ENCODE measurements at regions not wholly inside any gene's neighbourhood (a gene's known extent, or its start where the extent isn't known, plus 50 kb on each side); places are given as distances from the start of the nearest gene placed in this dataset.

DNA sequence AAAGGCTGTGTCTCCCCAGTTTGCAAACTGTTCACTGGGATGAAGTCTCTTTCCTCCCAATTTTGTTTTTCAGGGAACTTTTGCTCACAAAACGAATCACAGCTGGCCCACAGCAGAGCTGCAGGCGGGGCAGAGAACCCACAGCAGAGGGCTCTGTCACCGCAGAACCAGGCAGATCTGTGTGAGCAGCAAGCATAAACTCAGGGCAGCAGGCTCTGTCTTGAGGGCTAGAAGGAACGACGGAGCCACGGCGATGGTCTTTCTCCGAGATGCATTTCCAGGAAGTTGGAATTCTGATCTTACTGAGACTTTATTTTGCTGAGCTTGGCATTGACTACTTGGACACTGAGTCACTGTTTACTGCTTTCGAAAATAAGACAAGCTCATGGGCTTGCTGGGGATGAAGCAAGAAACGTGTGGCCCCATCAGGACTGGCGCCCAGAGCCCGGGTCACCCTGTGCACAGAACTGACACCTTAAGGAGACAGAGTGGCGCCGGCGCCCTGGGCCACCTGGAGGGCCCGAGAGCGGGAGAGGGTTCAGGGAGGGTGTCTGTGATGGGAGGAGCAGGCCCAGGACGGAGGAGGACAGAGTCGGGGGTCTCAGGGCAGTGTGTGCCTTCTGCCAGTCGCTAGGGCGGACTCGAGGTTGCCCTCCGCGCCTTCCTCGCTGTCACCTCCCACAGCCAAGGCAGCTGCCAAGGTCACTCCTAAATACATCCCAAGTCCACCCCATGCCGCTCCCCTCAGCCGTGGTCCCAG, 106.3 kb upstream of the NXT1 start:
- Histone ChIP-seq H3K27ac (ENCODE audit: low read depth, low read length) (no peak overlapping the region), H3K36me3 (ENCODE audit: control insufficient read depth in 1 of 2, insufficient read depth in 2 of 2, low read length in 2 of 2) (no peaks in the 10 kb centered on the region), H3K27me3 (ENCODE audit: control insufficient read depth in 1 of 2, insufficient read depth in 2 of 2, low read length in 2 of 2) (no peaks in the 10 kb centered on the region), H3K9ac (ENCODE audit: low read depth in 1 of 2, low read length in 2 of 2) (no peak overlapping the region), H3K4me1 (ENCODE audit: control insufficient read depth in 1 of 2, insufficient read depth in 2 of 2, low read length in 2 of 2) (peaks cover 0 to 9% of the 10 kb centered on the region in 2 donors), H3K9me3 (ENCODE audit: control insufficient read depth in 1 of 2, low read length in 2 of 2) (no peaks in the 10 kb centered on the region), H3K4me3 (ENCODE audit: low read depth in 1 of 2, low read length in 2 of 2) (no peak overlapping the region)

DNA sequence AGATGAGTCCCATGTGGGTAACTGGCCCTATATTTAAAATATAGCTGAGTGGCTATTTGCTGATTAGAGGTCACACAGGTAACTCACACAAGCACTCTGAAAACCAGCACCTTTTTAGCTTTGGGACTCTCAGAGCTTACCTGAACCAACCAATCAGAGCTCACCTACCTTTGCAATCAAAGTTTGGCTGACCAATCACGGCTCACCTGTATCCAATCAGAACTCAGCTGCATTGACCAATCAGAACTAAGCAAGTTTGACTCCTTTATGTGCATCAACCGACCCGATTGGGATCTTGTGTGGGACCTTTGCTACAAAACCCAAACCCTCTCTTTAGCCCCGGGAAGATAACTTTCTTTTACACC, 106.8 kb upstream of the NXT1 start:
- Histone ChIP-seq H3K27ac (ENCODE audit: low read depth, low read length) (no peak overlapping the region), H3K36me3 (ENCODE audit: control insufficient read depth in 1 of 2, insufficient read depth in 2 of 2, low read length in 2 of 2) (no peaks in the 10 kb centered on the region), H3K27me3 (ENCODE audit: control insufficient read depth in 1 of 2, insufficient read depth in 2 of 2, low read length in 2 of 2) (no peaks in the 10 kb centered on the region), H3K9me3 (ENCODE audit: control insufficient read depth in 1 of 2, low read length in 2 of 2) (no peaks in the 10 kb centered on the region), H3K4me3 (ENCODE audit: low read depth in 1 of 2, low read length in 2 of 2) (no peak overlapping the region), H3K4me1 (ENCODE audit: control insufficient read depth in 1 of 2, insufficient read depth in 2 of 2, low read length in 2 of 2) (peaks cover 0 to 9% of the 10 kb centered on the region in 2 donors), H3K9ac (ENCODE audit: low read depth in 1 of 2, low read length in 2 of 2) (no peak overlapping the region)

DNA sequence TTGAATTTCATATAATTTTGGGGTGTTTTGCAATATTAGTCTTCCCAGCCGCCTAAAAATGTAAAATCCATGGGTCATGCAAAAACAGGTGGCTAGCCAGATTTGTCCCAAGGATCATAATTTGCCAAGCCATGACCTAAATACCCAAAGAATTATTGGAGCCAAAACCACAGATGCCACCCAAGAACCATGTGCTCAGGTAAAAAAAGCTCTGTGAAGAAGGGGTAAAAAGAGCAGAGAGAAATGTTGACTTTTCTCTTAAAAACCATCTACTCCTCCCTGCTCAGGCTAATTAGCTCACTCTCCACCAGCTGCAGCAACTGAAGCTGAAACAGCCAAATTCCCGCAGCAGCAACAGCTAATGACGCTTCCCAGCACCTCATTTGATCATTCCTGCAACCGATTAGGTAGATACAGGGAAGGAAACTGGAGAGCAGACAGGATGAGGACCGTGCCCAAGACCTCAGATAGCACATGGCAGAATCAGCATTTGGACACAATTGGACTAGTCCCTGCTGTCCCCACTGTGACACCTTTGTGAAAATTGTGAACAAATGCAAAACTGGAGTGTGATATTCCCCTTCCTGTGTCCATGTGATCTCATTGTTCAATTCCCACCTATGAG, 107.9 kb upstream of the NXT1 start:
- H3K4me3 ChIP-seq (ENCODE audit: low read depth in 1 of 2, low read length in 2 of 2), result no peak overlapping the region
- no peaks in the 10 kb centered on the region for H3K9me3 ChIP-seq (ENCODE audit: control insufficient read depth in 1 of 2, low read length in 2 of 2)
- H3K9ac ChIP-seq (ENCODE audit: low read depth in 1 of 2, low read length in 2 of 2), result no peak overlapping the region
- no peaks in the 10 kb centered on the region for H3K27me3 ChIP-seq (ENCODE audit: control insufficient read depth in 1 of 2, insufficient read depth in 2 of 2, low read length in 2 of 2)
- H3K27ac ChIP-seq (ENCODE audit: low read depth, low read length), result no peak overlapping the region
- H3K36me3 ChIP-seq (ENCODE audit: control insufficient read depth in 1 of 2, insufficient read depth in 2 of 2, low read length in 2 of 2), result no peaks in the 10 kb centered on the region
- peaks cover 0 to 9% of the 10 kb centered on the region in 2 donors for H3K4me1 ChIP-seq (ENCODE audit: control insufficient read depth in 1 of 2, insufficient read depth in 2 of 2, low read length in 2 of 2)

DNA sequence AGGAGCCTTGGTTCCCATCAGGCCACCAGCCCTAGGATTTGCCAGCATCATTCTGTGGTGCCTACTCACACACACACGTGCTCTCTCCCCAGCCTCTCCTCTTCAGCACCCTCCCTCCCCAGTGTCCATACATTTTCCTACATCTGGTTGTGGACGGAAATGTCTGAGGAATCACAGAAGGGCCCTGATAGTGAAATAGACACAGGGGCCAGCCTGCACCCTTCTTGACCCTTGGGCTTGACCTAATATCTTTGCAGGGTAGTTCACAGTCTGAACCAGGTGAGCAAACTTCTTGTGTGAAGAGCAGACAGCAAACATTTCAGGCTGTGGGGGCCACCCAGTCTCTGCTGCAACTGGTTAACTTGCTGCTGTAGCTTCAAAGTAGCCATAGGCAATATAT, 108.5 kb upstream of the NXT1 start:
- Histone ChIP-seq H3K4me3 (ENCODE audit: low read depth in 1 of 2, low read length in 2 of 2) (no peak overlapping the region), H3K27ac (ENCODE audit: low read depth, low read length) (no peak overlapping the region), H3K27me3 (ENCODE audit: control insufficient read depth in 1 of 2, insufficient read depth in 2 of 2, low read length in 2 of 2) (no peaks in the 10 kb centered on the region), H3K9ac (ENCODE audit: low read depth in 1 of 2, low read length in 2 of 2) (no peak overlapping the region), H3K9me3 (ENCODE audit: control insufficient read depth in 1 of 2, low read length in 2 of 2) (no peaks in the 10 kb centered on the region), H3K36me3 (ENCODE audit: control insufficient read depth in 1 of 2, insufficient read depth in 2 of 2, low read length in 2 of 2) (no peaks in the 10 kb centered on the region), H3K4me1 (ENCODE audit: control insufficient read depth in 1 of 2, insufficient read depth in 2 of 2, low read length in 2 of 2) (peaks cover 0 to 9% of the 10 kb centered on the region in 2 donors)

DNA sequence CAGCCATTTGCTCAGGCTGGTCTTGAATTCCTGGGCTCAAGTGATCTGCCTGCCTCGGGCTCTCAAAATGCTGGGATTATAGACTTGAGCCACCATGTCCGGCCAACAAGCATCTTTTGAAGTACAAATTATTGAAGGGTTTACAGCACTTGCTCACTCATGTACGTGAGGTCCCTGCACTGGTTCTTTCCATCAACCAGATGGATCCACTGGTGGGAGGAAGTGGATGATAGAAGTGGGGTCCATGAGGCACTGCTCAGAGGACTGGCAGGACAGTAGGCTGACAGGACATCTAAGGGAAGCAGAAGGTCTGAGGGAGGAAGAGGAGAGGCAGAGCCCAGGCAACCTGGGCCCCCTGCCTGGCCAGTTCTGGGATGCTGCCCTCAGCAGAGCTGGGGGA, 109.2 kb upstream of the NXT1 start:
- Histone ChIP-seq H3K4me1 (ENCODE audit: control insufficient read depth in 1 of 2, insufficient read depth in 2 of 2, low read length in 2 of 2) (peaks cover 0 to 5% of the 10 kb centered on the region in 2 donors), H3K27ac (ENCODE audit: low read depth, low read length) (no peak overlapping the region), H3K9me3 (ENCODE audit: control insufficient read depth in 1 of 2, low read length in 2 of 2) (no peaks in the 10 kb centered on the region), H3K36me3 (ENCODE audit: control insufficient read depth in 1 of 2, insufficient read depth in 2 of 2, low read length in 2 of 2) (no peaks in the 10 kb centered on the region), H3K4me3 (ENCODE audit: low read depth in 1 of 2, low read length in 2 of 2) (no peak overlapping the region), H3K9ac (ENCODE audit: low read depth in 1 of 2, low read length in 2 of 2) (no peak overlapping the region), H3K27me3 (ENCODE audit: control insufficient read depth in 1 of 2, insufficient read depth in 2 of 2, low read length in 2 of 2) (no peaks in the 10 kb centered on the region)

DNA sequence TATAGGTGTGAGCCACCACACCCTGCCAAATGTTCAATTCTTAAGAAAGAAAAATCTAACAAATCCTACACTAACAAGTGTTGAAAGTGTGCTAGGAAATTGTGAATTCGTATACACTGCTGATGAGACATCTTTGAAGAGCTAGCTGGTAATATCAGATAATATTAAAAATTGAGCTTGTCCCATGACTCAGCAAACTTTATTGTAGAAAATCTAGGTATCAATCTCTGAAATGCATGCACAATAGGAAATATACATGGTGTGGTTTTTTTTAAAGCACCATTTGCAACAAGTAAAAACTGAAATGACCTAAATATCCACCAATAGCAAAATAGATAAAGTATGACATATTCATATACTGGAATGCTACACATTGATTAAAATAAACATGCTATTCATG, 110.1 kb upstream of the NXT1 start:
- H3K4me3 ChIP-seq (ENCODE audit: low read depth in 1 of 2, low read length in 2 of 2), result no peak overlapping the region
- no peaks in the 10 kb centered on the region for H3K27me3 ChIP-seq (ENCODE audit: control insufficient read depth in 1 of 2, insufficient read depth in 2 of 2, low read length in 2 of 2)
- H3K9me3 ChIP-seq (ENCODE audit: control insufficient read depth in 1 of 2, low read length in 2 of 2), result no peaks in the 10 kb centered on the region
- no peak overlapping the region for H3K9ac ChIP-seq (ENCODE audit: low read depth in 1 of 2, low read length in 2 of 2)
- no peaks in the 10 kb centered on the region for H3K36me3 ChIP-seq (ENCODE audit: control insufficient read depth in 1 of 2, insufficient read depth in 2 of 2, low read length in 2 of 2)
- no peak overlapping the region for H3K27ac ChIP-seq (ENCODE audit: low read depth, low read length)
- peaks cover 0 to 4% of the 10 kb centered on the region in 2 donors for H3K4me1 ChIP-seq (ENCODE audit: control insufficient read depth in 1 of 2, insufficient read depth in 2 of 2, low read length in 2 of 2)

DNA sequence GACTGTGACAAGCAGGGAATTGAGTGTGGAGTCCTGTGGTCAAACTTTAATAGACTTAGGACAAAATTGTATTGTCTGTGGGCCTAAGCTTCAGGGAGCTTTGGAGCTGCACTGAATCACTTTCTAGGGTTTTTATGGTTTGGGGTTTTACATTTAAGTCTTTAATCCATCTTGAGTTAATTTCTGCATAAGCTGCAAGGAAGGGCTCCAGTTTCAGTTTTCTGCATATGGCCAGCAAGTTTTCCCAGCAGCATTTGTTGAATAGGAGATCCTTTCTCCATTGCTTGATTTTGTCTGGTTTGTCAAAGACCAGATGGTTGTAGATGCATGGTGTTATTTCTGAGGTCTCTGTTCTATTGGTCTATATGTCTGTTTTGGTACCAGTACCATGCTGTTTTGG, 113.4 kb upstream of the NXT1 start:
- no peak overlapping the region for H3K4me3 ChIP-seq (ENCODE audit: low read depth in 1 of 2, low read length in 2 of 2)
- no peaks in the 10 kb centered on the region for H3K4me1 ChIP-seq (ENCODE audit: control insufficient read depth in 1 of 2, insufficient read depth in 2 of 2, low read length in 2 of 2)
- H3K36me3 ChIP-seq (ENCODE audit: control insufficient read depth in 1 of 2, insufficient read depth in 2 of 2, low read length in 2 of 2), result no peaks in the 10 kb centered on the region

DNA sequence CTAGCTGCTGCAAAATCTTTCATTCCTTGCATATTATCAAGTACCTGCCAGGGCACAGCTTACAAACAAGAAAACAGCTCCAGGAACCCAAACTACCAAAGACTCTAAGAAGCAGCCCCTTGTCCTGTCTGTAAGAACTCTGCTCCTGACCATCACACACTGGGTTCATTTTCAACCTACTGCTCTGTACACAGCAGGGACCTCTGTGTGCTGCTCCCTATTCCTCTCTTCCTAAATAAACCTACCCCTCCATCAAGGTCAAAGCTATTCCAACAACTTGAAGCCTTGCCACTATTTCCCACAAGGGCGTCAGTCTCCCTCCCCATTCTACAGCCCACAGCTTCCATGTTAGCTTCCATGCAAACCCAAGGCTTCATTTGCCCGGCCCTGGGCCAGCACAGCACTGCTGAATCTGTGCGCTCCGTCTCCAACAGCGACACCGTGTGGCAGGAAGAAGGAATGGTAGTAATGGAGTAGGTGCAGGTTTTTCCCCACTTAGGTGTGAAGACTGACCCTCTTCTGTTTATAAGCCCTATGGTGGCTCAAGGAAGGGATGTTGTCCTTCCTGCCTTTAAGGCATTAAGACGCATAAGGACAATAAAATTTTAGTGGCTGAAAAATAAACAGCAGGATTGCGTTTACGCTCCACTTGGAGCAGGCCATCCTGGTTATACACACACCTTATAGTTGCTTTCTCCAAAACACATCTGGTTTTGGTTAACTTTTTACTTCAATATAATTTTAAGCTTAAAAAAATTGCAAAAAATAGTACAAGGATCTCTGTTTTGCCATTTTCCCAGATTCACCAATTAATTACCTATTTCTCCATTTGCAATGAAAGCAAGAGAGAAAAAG, 115.2 kb upstream of the NXT1 start:
- no peaks in the 10 kb centered on the region for H3K4me1 ChIP-seq (ENCODE audit: control insufficient read depth in 1 of 2, insufficient read depth in 2 of 2, low read length in 2 of 2)
- H3K36me3 ChIP-seq (ENCODE audit: control insufficient read depth in 1 of 2, insufficient read depth in 2 of 2, low read length in 2 of 2), result no peaks in the 10 kb centered on the region
- H3K4me3 ChIP-seq (ENCODE audit: low read depth in 1 of 2, low read length in 2 of 2), result no peak overlapping the region
- no peaks in the 10 kb centered on the region for H3K27me3 ChIP-seq (ENCODE audit: control insufficient read depth in 1 of 2, insufficient read depth in 2 of 2, low read length in 2 of 2)
- H3K9me3 ChIP-seq (ENCODE audit: control insufficient read depth in 1 of 2, low read length in 2 of 2), result no peaks in the 10 kb centered on the region
- no peak overlapping the region for H3K9ac ChIP-seq (ENCODE audit: low read depth in 1 of 2, low read length in 2 of 2)
- H3K27ac ChIP-seq (ENCODE audit: low read depth, low read length), result no peak overlapping the region

More for the DNA sequence above, 113.4 kb upstream of the NXT1 start:
- Histone ChIP-seq H3K27me3 (ENCODE audit: control insufficient read depth in 1 of 2, insufficient read depth in 2 of 2, low read length in 2 of 2) (no peaks in the 10 kb centered on the region), H3K9ac (ENCODE audit: low read depth in 1 of 2, low read length in 2 of 2) (no peak overlapping the region), H3K9me3 (ENCODE audit: control insufficient read depth in 1 of 2, low read length in 2 of 2) (no peaks in the 10 kb centered on the region), H3K27ac (ENCODE audit: low read depth, low read length) (no peak overlapping the region)

DNA sequence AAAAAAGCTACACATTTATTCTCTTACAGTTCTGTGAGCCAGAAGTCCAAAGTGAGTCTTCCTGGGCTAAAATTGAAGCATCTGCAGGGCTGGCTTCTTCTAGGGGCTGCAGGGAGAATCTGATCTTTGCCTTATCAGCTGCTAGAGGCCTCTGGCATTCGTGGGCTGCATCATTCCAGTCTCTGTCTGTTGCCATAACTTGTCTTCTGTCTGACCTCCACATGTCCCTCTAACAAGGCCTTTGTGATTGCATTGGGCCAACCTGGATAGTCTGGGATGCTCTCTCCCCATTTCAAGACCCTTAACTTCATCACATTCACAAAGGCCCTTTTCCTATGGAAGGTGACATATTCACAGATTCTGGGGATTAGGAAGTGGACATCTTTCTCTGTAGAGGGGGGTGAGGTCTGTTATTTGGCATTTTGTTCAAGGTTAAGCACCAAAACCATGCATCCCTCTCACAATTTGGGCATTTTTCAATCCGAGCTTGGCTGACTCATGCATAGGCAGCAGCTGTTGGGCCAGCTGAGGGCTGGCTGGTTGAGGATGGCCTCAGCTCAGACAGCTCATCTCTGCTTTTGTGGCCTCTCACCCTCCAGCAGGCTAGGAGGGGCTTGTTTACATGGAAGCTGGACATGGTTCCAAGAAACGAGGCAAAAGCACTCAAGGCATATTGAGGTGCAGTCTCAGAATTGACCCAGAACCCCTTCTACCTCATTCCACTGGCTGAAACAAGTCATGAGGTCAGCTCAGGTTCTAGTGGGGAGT, 116.1 kb upstream of the NXT1 start:
- H3K27me3 ChIP-seq (ENCODE audit: control insufficient read depth in 1 of 2, insufficient read depth in 2 of 2, low read length in 2 of 2), result no peaks in the 10 kb centered on the region
- H3K4me3 ChIP-seq (ENCODE audit: low read depth in 1 of 2, low read length in 2 of 2), result no peak overlapping the region
- no peaks in the 10 kb centered on the region for H3K9me3 ChIP-seq (ENCODE audit: control insufficient read depth in 1 of 2, low read length in 2 of 2)
- no peaks in the 10 kb centered on the region for H3K4me1 ChIP-seq (ENCODE audit: control insufficient read depth in 1 of 2, insufficient read depth in 2 of 2, low read length in 2 of 2)
- H3K9ac ChIP-seq (ENCODE audit: low read depth in 1 of 2, low read length in 2 of 2), result no peak overlapping the region
- H3K36me3 ChIP-seq (ENCODE audit: control insufficient read depth in 1 of 2, insufficient read depth in 2 of 2, low read length in 2 of 2), result no peaks in the 10 kb centered on the region
- no peak overlapping the region for H3K27ac ChIP-seq (ENCODE audit: low read depth, low read length)

Data from duodenal mucosa (tissue), 2 donors.